ENCODE measurements at regions not wholly inside any gene's neighbourhood (a gene's known extent, or its start where the extent isn't known, plus 50 kb on each side); places are given as distances from the start of the nearest gene placed in this dataset.

GRCh38 chr4:30525662-30526315 is 194.4 kb upstream of the PCDH7 start:
- WGBS (ENCODE audit: low lambda C conversion rate, missing lambda C conversion rate), result 93% methylated on average over 5 of the region's 5 CpGs
- TF ChIP-seq EZH2phosphoT487 (IDR thresholded peaks at IDR 0.05; ENCODE audit: low read depth, severe bottlenecking, unreplicated experiment), result no peak
- TF ChIP-seq EZH2 (IDR thresholded peaks at IDR 0.05; ENCODE audit: borderline replicate concordance), result no peak

GRCh38 chr4:30535255-30535654 is 184.9 kb upstream of the PCDH7 start:
- H3K4me2 ChIP-seq, result no peak overlapping the region

More at GRCh38 chr4:30525662-30526315, 194.4 kb upstream of the PCDH7 start:
- no peaks in the 10 kb centered on the region for H3K9me3 ChIP-seq (ENCODE audit: low read depth)
- no peaks in the 10 kb centered on the region for H3K9me2 ChIP-seq (replicated peaks; ENCODE audit: insufficient read depth)
- DNase-seq (ENCODE audit: low spot score), result no peak
- no peaks in the 10 kb centered on the region for H4K20me1 ChIP-seq (ENCODE audit: insufficient read depth, poor library complexity, severe bottlenecking)
- H3K4me1 ChIP-seq (ENCODE audit: insufficient read depth), result no peaks in the 10 kb centered on the region
- H3K36me3 ChIP-seq (replicated peaks; ENCODE audit: insufficient read depth, low read depth), result no peaks in the 10 kb centered on the region
- H2AFZ ChIP-seq, result no peak overlapping the region
- no peak overlapping the region for H3K4me2 ChIP-seq
- H3K4me3 ChIP-seq, result no peak overlapping the region
- no peaks in the 10 kb centered on the region for H3K27me3 ChIP-seq
- H3K27ac ChIP-seq, result no peak overlapping the region
- H3K79me2 ChIP-seq, result no peaks in the 10 kb centered on the region

GRCh38 chr4:30536231-30536630 is 183.9 kb upstream of the PCDH7 start:
- no peaks in the 10 kb centered on the region for H3K9me3 ChIP-seq (ENCODE audit: low read depth)
- H3K27ac ChIP-seq, result no peak overlapping the region
- no peak overlapping the region for H3K4me2 ChIP-seq
- DNase-seq (ENCODE audit: low spot score), result no peak
- H3K4me3 ChIP-seq, result no peak overlapping the region
- H3K9me2 ChIP-seq (replicated peaks; ENCODE audit: insufficient read depth), result no peaks in the 10 kb centered on the region
- no peaks in the 10 kb centered on the region for H3K27me3 ChIP-seq
- WGBS (ENCODE audit: low lambda C conversion rate, missing lambda C conversion rate), result 80% methylated on average over 2 of the region's 2 CpGs
- no peaks in the 10 kb centered on the region for H3K4me1 ChIP-seq (ENCODE audit: insufficient read depth)
- TF ChIP-seq CTCF (IDR thresholded peaks at IDR 0.05; ENCODE audit: poor library complexity) (no peak), EZH2 (IDR thresholded peaks at IDR 0.05; ENCODE audit: borderline replicate concordance) (no peak), EZH2phosphoT487 (IDR thresholded peaks at IDR 0.05; ENCODE audit: low read depth, severe bottlenecking, unreplicated experiment) (no peak)
- H2AFZ ChIP-seq, result no peak overlapping the region
- H3K36me3 ChIP-seq (replicated peaks; ENCODE audit: insufficient read depth, low read depth), result no peaks in the 10 kb centered on the region
- H4K20me1 ChIP-seq (ENCODE audit: insufficient read depth, poor library complexity, severe bottlenecking), result no peaks in the 10 kb centered on the region
- no peaks in the 10 kb centered on the region for H3K79me2 ChIP-seq

More at GRCh38 chr4:30535255-30535654, 184.9 kb upstream of the PCDH7 start:
- DNase-seq (ENCODE audit: low spot score), result no peak
- H3K4me3 ChIP-seq, result no peak overlapping the region
- H3K36me3 ChIP-seq (replicated peaks; ENCODE audit: insufficient read depth, low read depth), result no peaks in the 10 kb centered on the region
- 79% methylated on average over 3 of the region's 3 CpGs for WGBS (ENCODE audit: low lambda C conversion rate, missing lambda C conversion rate)
- no peaks in the 10 kb centered on the region for H4K20me1 ChIP-seq (ENCODE audit: insufficient read depth, poor library complexity, severe bottlenecking)
- H2AFZ ChIP-seq, result no peak overlapping the region
- TF ChIP-seq CTCF (IDR thresholded peaks at IDR 0.05; ENCODE audit: poor library complexity) (no peak), EZH2phosphoT487 (IDR thresholded peaks at IDR 0.05; ENCODE audit: low read depth, severe bottlenecking, unreplicated experiment) (no peak)
- no peaks in the 10 kb centered on the region for H3K9me2 ChIP-seq (replicated peaks; ENCODE audit: insufficient read depth)
- H3K9me3 ChIP-seq (ENCODE audit: low read depth), result no peaks in the 10 kb centered on the region
- H3K79me2 ChIP-seq, result no peaks in the 10 kb centered on the region
- no peaks in the 10 kb centered on the region for H3K4me1 ChIP-seq (ENCODE audit: insufficient read depth)
- no peaks in the 10 kb centered on the region for H3K27me3 ChIP-seq
- no peak overlapping the region for H3K27ac ChIP-seq

- peak; percentile 52 for DNase-seq (ENCODE audit: low spot score)
- TF ChIP-seq EZH2phosphoT487 (IDR thresholded peaks at IDR 0.05; ENCODE audit: low read depth, severe bottlenecking, unreplicated experiment), result no peak
- TF ChIP-seq EZH2 (IDR thresholded peaks at IDR 0.05; ENCODE audit: borderline replicate concordance), result no peak
- TF ChIP-seq CTCF (IDR thresholded peaks at IDR 0.05; ENCODE audit: poor library complexity), result no peak
- H3K36me3 ChIP-seq (replicated peaks; ENCODE audit: insufficient read depth, low read depth), result no peaks in the 10 kb centered on the region
- H3K4me1 ChIP-seq (ENCODE audit: insufficient read depth), result no peaks in the 10 kb centered on the region
- no peaks in the 10 kb centered on the region for H3K27me3 ChIP-seq
- H3K27ac ChIP-seq, result peak overlapping the region; percentile 33
- no peak overlapping the region for H3K4me3 ChIP-seq
- H3K79me2 ChIP-seq, result no peaks in the 10 kb centered on the region
- 23% methylated on average over 3 of the region's 3 CpGs for WGBS (ENCODE audit: low lambda C conversion rate, missing lambda C conversion rate)
- H3K9me2 ChIP-seq (replicated peaks; ENCODE audit: insufficient read depth), result no peaks in the 10 kb centered on the region
- H3K9me3 ChIP-seq (ENCODE audit: low read depth), result no peaks in the 10 kb centered on the region
- H2AFZ ChIP-seq, result no peak overlapping the region
- H3K4me2 ChIP-seq, result no peak overlapping the region
- no peaks in the 10 kb centered on the region for H4K20me1 ChIP-seq (ENCODE audit: insufficient read depth, poor library complexity, severe bottlenecking)
These were observed 182.7 kb upstream of the PCDH7 start for GRCh38 chr4:30537456-30537855.

Data from hepatocyte (in vitro differentiated cells).